ENCODE measurements at regions not wholly inside any gene's neighbourhood (a gene's known extent, or its start where the extent isn't known, plus 50 kb on each side); places are given as distances from the start of the nearest gene placed in this dataset.

DNA sequence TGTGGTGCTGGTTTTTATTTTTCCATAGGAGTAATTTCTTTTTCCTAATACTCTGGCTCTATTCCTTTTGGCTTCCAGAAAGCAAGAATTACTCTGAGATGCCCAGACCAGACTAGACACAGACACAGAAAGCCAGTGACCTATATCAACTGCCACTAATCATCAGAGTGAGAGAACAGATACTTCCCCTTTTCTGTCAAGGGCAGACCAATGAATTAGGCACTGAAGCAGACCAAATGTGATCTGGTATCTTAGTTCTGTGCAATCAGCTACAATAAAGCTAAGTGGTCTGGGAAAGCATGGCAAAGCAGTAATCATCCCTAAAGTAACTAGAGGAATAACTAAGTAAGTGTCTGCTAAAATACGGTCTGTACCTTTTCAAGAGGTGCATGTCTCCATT is 239.1 kb downstream of the ELAVL2 start:
- TF ChIP-seq, protein P1, sequence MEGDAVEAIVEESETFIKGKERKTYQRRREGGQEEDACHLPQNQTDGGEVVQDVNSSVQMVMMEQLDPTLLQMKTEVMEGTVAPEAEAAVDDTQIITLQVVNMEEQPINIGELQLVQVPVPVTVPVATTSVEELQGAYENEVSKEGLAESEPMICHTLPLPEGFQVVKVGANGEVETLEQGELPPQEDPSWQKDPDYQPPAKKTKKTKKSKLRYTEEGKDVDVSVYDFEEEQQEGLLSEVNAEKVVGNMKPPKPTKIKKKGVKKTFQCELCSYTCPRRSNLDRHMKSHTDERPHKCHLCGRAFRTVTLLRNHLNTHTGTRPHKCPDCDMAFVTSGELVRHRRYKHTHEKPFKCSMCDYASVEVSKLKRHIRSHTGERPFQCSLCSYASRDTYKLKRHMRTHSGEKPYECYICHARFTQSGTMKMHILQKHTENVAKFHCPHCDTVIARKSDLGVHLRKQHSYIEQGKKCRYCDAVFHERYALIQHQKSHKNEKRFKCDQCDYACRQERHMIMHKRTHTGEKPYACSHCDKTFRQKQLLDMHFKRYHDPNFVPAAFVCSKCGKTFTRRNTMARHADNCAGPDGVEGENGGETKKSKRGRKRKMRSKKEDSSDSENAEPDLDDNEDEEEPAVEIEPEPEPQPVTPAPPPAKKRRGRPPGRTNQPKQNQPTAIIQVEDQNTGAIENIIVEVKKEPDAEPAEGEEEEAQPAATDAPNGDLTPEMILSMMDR (conservative IDR thresholded peaks at IDR 0.05 in 1 of 2, IDR thresholded peaks at IDR 0.05 in 1 of 2; ENCODE audit: extremely low read depth in 1 of 2, insufficient read depth in 1 of 2, low read depth in 1 of 2, low read length in 2 of 2): no peak
- TF ChIP-seq EZH2 (IDR thresholded peaks at IDR 0.05; ENCODE audit: borderline replicate concordance, low read length): no peak
